T-helper 2 cell (primary cell): ENCODE measurements at regions not wholly inside any gene's neighbourhood (a gene's known extent, or its start where the extent isn't known, plus 50 kb on each side); places are given as distances from the start of the nearest gene placed in this dataset.

Source experiments
- DNase-seq, 5 experiments: peaks; one replicate each; pipeline versions ENCODE4 v3.0.0 to v3.0.0-alpha.2; 2012 to 2022

- DNase-seq = no peak
These were observed 180.0 kb downstream of the CHD9NB start for GRCh38 chr16:52872731-52873130.

- no peak for DNase-seq
These were observed 181.2 kb downstream of the CHD9NB start for GRCh38 chr16:52871481-52871880.

GRCh38 chr16:52869243-52869642, 183.5 kb downstream of the CHD9NB start:
- DNase-seq = no peak

- DNase-seq = no peak
These were observed 189.7 kb downstream of the CHD9NB start for GRCh38 chr16:52863000-52863399.

- DNase-seq = no peak
These were observed 191.1 kb downstream of the CHD9NB start for GRCh38 chr16:52861614-52862022.

- no peak for DNase-seq
These were observed 197.2 kb downstream of the CHD9NB start for GRCh38 chr16:52855463-52855862.

- no peak for DNase-seq
These were observed 199.7 kb downstream of the CHD9NB start for GRCh38 chr16:52852978-52853377.

- DNase-seq = no peak
These were observed 201.4 kb downstream of the CHD9NB start for GRCh38 chr16:52851211-52851740.

GRCh38 chr16:52843381-52843780, 209.3 kb downstream of the CHD9NB start:
- DNase-seq = no peak

- DNase-seq = no peak
These were observed 215.4 kb downstream of the CHD9NB start for GRCh38 chr16:52837251-52837650.

- no peak for DNase-seq
These were observed 217.8 kb downstream of the CHD9NB start for GRCh38 chr16:52834736-52835465.

GRCh38 chr16:52832771-52833170, 219.9 kb downstream of the CHD9NB start:
- no peak for DNase-seq

GRCh38 chr16:52827456-52827855, 225.2 kb downstream of the CHD9NB start:
- no peak for DNase-seq

- DNase-seq = no peak
These were observed 226.8 kb downstream of the CHD9NB start for GRCh38 chr16:52825892-52826291.

GRCh38 chr16:52819808-52820207, 232.9 kb downstream of the CHD9NB start:
- DNase-seq = no peak

- DNase-seq = no peak
These were observed 233.3 kb downstream of the CHD9NB start for GRCh38 chr16:52819405-52819804.

GRCh38 chr16:52817696-52818095, 235.0 kb downstream of the CHD9NB start:
- DNase-seq = no peak

GRCh38 chr16:52816993-52817392, 235.7 kb downstream of the CHD9NB start:
- DNase-seq = no peak

- DNase-seq = no peak
These were observed 239.8 kb downstream of the CHD9NB start for GRCh38 chr16:52812678-52813556.

GRCh38 chr16:52805559-52806168, 247.0 kb downstream of the CHD9NB start:
- DNase-seq = no peak

- no peak for DNase-seq
These were observed 252.3 kb downstream of the CHD9NB start for GRCh38 chr16:52800432-52800831.

- DNase-seq = no peak
These were observed 252.2 kb upstream of the TOX3 start for GRCh38 chr16:52799149-52799548.

- no peak for DNase-seq
These were observed 240.8 kb upstream of the TOX3 start for GRCh38 chr16:52787709-52788108.
